ENCODE measurements at regions not wholly inside any gene's neighbourhood (a gene's known extent, or its start where the extent isn't known, plus 50 kb on each side); places are given as distances from the start of the nearest gene placed in this dataset.

DNA sequence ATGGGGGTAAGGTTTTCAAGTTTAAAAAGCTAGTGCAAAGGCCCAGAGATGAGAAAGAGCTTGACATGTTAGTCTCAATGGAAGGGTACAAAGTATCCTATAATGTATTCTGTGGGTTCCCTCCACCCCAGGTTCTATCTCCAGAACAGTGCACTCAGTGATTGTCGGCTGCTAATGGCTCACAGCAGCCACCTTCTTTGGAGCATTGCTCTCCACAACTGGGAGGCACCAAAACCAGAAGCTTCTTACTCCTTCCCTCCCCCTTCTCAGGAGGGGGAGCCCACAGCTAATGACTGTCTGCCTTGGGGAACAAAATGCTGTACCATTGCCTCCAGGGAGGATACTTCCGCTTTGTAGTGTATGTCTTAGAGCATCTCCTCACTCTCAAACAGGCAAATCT is 439.4 kb upstream of the RBMS3 start:
- TF ChIP-seq, protein P1, sequence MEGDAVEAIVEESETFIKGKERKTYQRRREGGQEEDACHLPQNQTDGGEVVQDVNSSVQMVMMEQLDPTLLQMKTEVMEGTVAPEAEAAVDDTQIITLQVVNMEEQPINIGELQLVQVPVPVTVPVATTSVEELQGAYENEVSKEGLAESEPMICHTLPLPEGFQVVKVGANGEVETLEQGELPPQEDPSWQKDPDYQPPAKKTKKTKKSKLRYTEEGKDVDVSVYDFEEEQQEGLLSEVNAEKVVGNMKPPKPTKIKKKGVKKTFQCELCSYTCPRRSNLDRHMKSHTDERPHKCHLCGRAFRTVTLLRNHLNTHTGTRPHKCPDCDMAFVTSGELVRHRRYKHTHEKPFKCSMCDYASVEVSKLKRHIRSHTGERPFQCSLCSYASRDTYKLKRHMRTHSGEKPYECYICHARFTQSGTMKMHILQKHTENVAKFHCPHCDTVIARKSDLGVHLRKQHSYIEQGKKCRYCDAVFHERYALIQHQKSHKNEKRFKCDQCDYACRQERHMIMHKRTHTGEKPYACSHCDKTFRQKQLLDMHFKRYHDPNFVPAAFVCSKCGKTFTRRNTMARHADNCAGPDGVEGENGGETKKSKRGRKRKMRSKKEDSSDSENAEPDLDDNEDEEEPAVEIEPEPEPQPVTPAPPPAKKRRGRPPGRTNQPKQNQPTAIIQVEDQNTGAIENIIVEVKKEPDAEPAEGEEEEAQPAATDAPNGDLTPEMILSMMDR (IDR thresholded peaks at IDR 0.05; ENCODE audit: unreplicated experiment), result no peak
- intact Hi-C loops (cut with micrococcal nuclease; ENCODE audit: unreplicated experiment), result no loop called here
- no peaks in the 10 kb centered on the region for H3K36me3 Mint-ChIP-seq (ENCODE audit: insufficient read depth, unreplicated experiment)
- no peak overlapping the region for H3K4me3 Mint-ChIP-seq (ENCODE audit: low read depth, unreplicated experiment)
- CTCF ChIA-PET, result interaction anchor here (0.7 kb wide), 1 partner anchor 12 kb away, joined by 4 read pairs; no protein-coding TSS in a partner anchor
- no peak overlapping the region for H3K27ac Mint-ChIP-seq (ENCODE audit: unreplicated experiment)
- H3K4me1 Mint-ChIP-seq (ENCODE audit: low read depth, unreplicated experiment), result no peaks in the 10 kb centered on the region
- no peaks in the 10 kb centered on the region for H3K9me3 Mint-ChIP-seq (ENCODE audit: low read depth, unreplicated experiment)
- no TSS peak for BruUV-seq (replicated peaks)
- no peak for DNase-seq
- peaks cover 1% of the 10 kb centered on the region for H3K27me3 Mint-ChIP-seq (ENCODE audit: unreplicated experiment)

DNA sequence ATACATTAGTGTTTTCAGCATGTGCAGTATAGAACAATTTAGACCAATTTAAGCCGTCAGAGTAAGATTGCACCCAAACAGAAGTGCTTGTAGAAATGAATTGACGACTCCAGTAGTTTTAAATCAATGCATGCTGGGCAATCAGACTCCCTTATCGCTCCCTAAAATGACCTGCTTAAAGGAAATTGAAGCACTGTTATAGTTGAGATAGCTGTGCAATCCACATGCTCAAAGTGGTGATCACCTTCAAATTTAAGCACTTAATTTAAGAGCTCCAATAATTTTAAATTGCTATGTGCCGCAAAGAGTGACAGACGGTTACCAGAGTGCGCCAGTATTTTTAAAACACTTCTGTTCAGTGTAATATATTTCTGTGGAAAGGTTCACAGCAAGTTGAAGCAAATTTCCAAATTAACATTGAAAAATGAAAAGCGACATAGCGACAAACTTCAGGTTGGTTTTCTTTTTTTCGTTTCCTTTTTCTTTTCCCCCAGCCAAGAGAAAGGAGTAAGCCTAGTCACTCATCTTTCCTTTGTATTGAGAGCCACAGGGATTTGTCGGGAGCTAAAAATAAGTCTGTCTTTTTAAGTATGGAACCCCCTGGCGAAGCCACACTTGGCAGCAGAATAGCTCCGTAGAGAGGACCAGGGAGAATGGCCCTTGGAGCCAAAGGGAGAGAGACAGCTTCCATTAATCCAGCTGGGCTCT is 436.4 kb upstream of the RBMS3 start:
- no TSS peak for BruUV-seq (replicated peaks)
- DNase-seq, result no peak
- H3K36me3 Mint-ChIP-seq (ENCODE audit: insufficient read depth, unreplicated experiment), result no peaks in the 10 kb centered on the region
- H3K27ac Mint-ChIP-seq (ENCODE audit: unreplicated experiment), result no peak overlapping the region
- intact Hi-C loops (cut with micrococcal nuclease; ENCODE audit: unreplicated experiment), result no loop called here
- peaks cover 10% of the 10 kb centered on the region for H3K27me3 Mint-ChIP-seq (ENCODE audit: unreplicated experiment)
- TF ChIP-seq, protein P1 (IDR thresholded peaks at IDR 0.05; ENCODE audit: unreplicated experiment), result no peak
- no peaks in the 10 kb centered on the region for H3K4me1 Mint-ChIP-seq (ENCODE audit: low read depth, unreplicated experiment)
- CTCF ChIA-PET, result interaction anchor here (0.6 kb wide), 1 partner anchor 475 kb away, joined by 3 read pairs; no protein-coding TSS in a partner anchor
- no peaks in the 10 kb centered on the region for H3K9me3 Mint-ChIP-seq (ENCODE audit: low read depth, unreplicated experiment)
- H3K4me3 Mint-ChIP-seq (ENCODE audit: low read depth, unreplicated experiment), result no peak overlapping the region

DNA sequence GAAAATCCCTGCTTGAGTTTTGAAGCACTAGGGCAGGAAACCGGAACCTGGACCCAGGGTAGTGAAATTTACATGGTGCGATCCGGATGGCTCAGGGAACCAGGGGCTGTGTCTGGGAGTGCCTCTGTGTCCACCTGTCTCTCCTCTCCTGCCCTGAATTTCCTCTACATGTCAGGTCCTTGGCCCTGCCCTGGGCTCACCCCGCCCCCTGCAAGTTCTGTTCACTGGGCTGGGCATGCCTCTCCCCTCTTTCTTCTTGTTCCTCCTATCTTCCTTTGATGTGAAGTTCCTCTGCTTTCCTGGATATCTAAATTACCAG is 435.9 kb upstream of the RBMS3 start:
- TF ChIP-seq, protein P1 (IDR thresholded peaks at IDR 0.05; ENCODE audit: unreplicated experiment), result no peak
- Mint-ChIP-seq H3K27me3 (ENCODE audit: unreplicated experiment) (peaks cover 10% of the 10 kb centered on the region), H3K36me3 (ENCODE audit: insufficient read depth, unreplicated experiment) (no peaks in the 10 kb centered on the region), H3K27ac (ENCODE audit: unreplicated experiment) (no peak overlapping the region), H3K4me1 (ENCODE audit: low read depth, unreplicated experiment) (no peaks in the 10 kb centered on the region), H3K9me3 (ENCODE audit: low read depth, unreplicated experiment) (no peaks in the 10 kb centered on the region), H3K4me3 (ENCODE audit: low read depth, unreplicated experiment) (no peak overlapping the region)
- BruUV-seq (replicated peaks), result no TSS peak
- intact Hi-C loops (cut with micrococcal nuclease; ENCODE audit: unreplicated experiment), result no loop called here
- no peak for DNase-seq
- CTCF ChIA-PET, result interaction anchor here (0.6 kb wide), 1 partner anchor 475 kb away, joined by 3 read pairs; no protein-coding TSS in a partner anchor

DNA sequence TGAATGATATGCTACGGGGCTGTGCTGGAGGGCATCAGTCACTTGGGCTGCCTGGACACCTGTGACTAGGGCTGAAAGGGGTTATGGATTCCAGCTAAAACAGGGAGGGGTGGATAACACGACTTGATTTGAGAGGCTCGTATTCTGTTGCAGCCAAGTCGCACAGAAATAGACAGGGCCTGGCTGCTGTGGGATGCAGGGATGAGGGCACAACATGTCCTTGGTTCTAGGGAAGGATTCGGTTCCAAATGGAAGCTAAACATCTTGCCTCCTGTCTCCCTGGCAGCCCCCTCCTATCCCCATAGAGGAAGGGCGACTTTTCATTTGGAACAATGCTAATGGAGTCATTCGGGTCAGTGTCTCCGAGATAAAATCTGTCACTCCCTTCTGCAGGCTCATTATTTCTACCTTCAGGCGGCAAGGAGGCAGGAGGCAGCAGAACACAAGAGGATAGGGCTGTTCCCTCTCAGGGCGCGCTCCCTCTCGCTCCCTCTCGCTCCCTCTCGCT is 433.8 kb upstream of the RBMS3 start:
- TF ChIP-seq, protein P1 (IDR thresholded peaks at IDR 0.05; ENCODE audit: unreplicated experiment), result no peak
- Mint-ChIP-seq H3K4me3 (ENCODE audit: low read depth, unreplicated experiment) (no peak overlapping the region), H3K27me3 (ENCODE audit: unreplicated experiment) (peaks cover 10% of the 10 kb centered on the region), H3K9me3 (ENCODE audit: low read depth, unreplicated experiment) (no peaks in the 10 kb centered on the region), H3K4me1 (ENCODE audit: low read depth, unreplicated experiment) (no peaks in the 10 kb centered on the region), H3K27ac (ENCODE audit: unreplicated experiment) (no peak overlapping the region), H3K36me3 (ENCODE audit: insufficient read depth, unreplicated experiment) (no peaks in the 10 kb centered on the region)
- DNase-seq, result no peak
- intact Hi-C loops (cut with micrococcal nuclease; ENCODE audit: unreplicated experiment), result no loop called here
- CTCF ChIA-PET, result no interaction called here
- BruUV-seq (replicated peaks), result no TSS peak

Measured in Calu3 (cell line).